ENCODE measurements at regions not wholly inside any gene's neighbourhood (a gene's known extent, or its start where the extent isn't known, plus 50 kb on each side); places are given as distances from the start of the nearest gene placed in this dataset.

DNA sequence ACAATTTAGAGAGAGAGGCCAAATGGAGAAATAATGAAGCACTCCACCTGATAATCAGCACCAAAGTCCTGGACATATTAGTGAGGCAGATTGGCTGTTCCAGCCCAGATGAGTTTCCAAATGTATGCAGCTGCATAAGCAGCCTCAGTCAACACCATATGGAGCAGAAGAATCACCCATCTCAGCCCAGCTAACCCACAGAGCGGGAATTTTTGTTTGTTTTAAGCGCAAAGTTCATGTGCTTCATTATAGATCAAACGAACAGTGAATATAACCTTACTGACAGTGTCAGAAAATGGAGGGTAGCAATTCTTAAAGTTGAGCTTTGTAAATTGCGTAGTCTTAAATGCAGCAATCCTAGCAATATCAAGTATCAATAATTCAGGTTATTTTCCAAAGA lies 234.0 kb upstream of the CEP162 start:
- H3K4me3 ChIP-seq (ENCODE audit: low read length), result no peak overlapping the region
- Mint-ChIP-seq H3K27me3 (no peaks in the 10 kb centered on the region), H3K4me1 (ENCODE audit: low read depth) (no peaks in the 10 kb centered on the region), H3K27ac (no peak overlapping the region), H3K9me3 (peaks cover 3% of the 10 kb centered on the region), H3K36me3 (ENCODE audit: low read depth) (no peaks in the 10 kb centered on the region), H3K4me3 (no peak overlapping the region)
- intact Hi-C loops (cut with DNase I, micrococcal nuclease), result no loop called here
- DNase-seq (no peak), ATAC-seq (ENCODE audit: poor library complexity) (no peak)
- CTCF ChIA-PET, result no interaction called here
- no peak overlapping the region for H3K27ac ChIP-seq (ENCODE audit: low read depth in 1 of 2, low read length in 2 of 2)
- no peaks in the 10 kb centered on the region for H3K4me1 ChIP-seq (ENCODE audit: insufficient read depth, low read length)
- H3K9me3 ChIP-seq (ENCODE audit: control insufficient read depth in 1 of 2, insufficient read depth in 1 of 2, low read length in 2 of 2), result no peaks in the 10 kb centered on the region
- TF ChIP-seq, protein P1, sequence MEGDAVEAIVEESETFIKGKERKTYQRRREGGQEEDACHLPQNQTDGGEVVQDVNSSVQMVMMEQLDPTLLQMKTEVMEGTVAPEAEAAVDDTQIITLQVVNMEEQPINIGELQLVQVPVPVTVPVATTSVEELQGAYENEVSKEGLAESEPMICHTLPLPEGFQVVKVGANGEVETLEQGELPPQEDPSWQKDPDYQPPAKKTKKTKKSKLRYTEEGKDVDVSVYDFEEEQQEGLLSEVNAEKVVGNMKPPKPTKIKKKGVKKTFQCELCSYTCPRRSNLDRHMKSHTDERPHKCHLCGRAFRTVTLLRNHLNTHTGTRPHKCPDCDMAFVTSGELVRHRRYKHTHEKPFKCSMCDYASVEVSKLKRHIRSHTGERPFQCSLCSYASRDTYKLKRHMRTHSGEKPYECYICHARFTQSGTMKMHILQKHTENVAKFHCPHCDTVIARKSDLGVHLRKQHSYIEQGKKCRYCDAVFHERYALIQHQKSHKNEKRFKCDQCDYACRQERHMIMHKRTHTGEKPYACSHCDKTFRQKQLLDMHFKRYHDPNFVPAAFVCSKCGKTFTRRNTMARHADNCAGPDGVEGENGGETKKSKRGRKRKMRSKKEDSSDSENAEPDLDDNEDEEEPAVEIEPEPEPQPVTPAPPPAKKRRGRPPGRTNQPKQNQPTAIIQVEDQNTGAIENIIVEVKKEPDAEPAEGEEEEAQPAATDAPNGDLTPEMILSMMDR (IDR thresholded peaks at IDR 0.05), result no peak
- no peaks in the 10 kb centered on the region for H3K36me3 ChIP-seq (ENCODE audit: insufficient read depth, low read length)
- POLR2A ChIA-PET, result no interaction called here
- no peaks in the 10 kb centered on the region for H3K27me3 ChIP-seq (ENCODE audit: control insufficient read depth in 1 of 2, insufficient read depth in 2 of 2, low read length in 2 of 2)

DNA sequence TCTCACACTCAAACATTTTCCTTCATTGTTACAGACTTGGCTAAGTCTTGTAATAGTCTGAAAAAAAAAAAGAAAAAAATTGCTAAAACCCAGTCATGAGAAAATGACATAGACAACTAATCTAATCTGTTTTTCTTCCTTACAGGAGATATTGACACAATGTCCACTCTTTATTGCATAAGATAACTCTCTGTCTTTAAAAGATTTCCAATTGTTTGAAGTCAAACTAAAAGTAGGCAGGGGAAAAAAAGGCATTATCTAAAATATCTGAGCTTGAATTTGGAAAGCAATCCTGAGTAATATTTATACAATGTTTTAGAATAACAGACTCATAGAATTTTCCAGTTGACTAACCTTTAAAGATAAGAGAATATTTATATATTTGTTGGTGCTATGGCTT lies 233.0 kb upstream of the CEP162 start:
- H3K36me3 ChIP-seq (ENCODE audit: insufficient read depth, low read length), result no peaks in the 10 kb centered on the region
- DNase-seq (no peak), ATAC-seq (ENCODE audit: poor library complexity) (no peak)
- H3K27me3 ChIP-seq (ENCODE audit: control insufficient read depth in 1 of 2, insufficient read depth in 2 of 2, low read length in 2 of 2), result no peaks in the 10 kb centered on the region
- TF ChIP-seq, protein P1 (IDR thresholded peaks at IDR 0.05), result no peak
- ChIA-PET POLR2A (no interaction called here), CTCF (no interaction called here)
- no peak overlapping the region for H3K27ac ChIP-seq (ENCODE audit: low read depth in 1 of 2, low read length in 2 of 2)
- Mint-ChIP-seq H3K27ac (no peak overlapping the region), H3K4me1 (ENCODE audit: low read depth) (no peaks in the 10 kb centered on the region), H3K4me3 (no peak overlapping the region), H3K9me3 (peaks cover 8% of the 10 kb centered on the region), H3K36me3 (ENCODE audit: low read depth) (no peaks in the 10 kb centered on the region), H3K27me3 (no peaks in the 10 kb centered on the region)
- H3K9me3 ChIP-seq (ENCODE audit: control insufficient read depth in 1 of 2, insufficient read depth in 1 of 2, low read length in 2 of 2), result no peaks in the 10 kb centered on the region
- intact Hi-C loops (cut with DNase I, micrococcal nuclease), result no loop called here
- H3K4me3 ChIP-seq (ENCODE audit: low read length), result no peak overlapping the region
- no peaks in the 10 kb centered on the region for H3K4me1 ChIP-seq (ENCODE audit: insufficient read depth, low read length)

DNA sequence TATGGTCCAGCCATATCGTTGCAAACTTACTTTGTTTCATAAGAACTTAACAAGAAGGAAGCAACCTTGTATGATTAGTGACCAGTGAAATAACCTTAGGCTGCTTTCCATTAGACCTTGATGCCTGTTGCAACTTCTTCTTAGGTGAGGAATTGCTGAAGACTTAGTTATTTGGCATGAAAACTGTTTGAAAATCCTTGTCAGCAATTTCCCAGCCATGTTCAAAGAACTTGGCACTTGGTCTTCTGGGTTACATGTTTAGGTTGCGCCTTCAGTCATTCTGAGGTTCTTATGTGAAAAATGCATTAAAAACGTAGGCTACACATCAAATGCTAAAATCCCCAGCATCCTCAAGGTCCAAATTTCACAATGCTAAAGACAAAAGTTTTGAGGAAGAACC lies 232.0 kb upstream of the CEP162 start:
- Mint-ChIP-seq H3K4me1 (ENCODE audit: low read depth) (no peaks in the 10 kb centered on the region), H3K36me3 (ENCODE audit: low read depth) (no peaks in the 10 kb centered on the region), H3K27me3 (no peaks in the 10 kb centered on the region), H3K9me3 (peaks cover 8% of the 10 kb centered on the region), H3K27ac (no peak overlapping the region), H3K4me3 (no peak overlapping the region)
- Histone ChIP-seq H3K27me3 (ENCODE audit: control insufficient read depth in 1 of 2, insufficient read depth in 2 of 2, low read length in 2 of 2) (no peaks in the 10 kb centered on the region), H3K36me3 (ENCODE audit: insufficient read depth, low read length) (no peaks in the 10 kb centered on the region), H3K4me3 (ENCODE audit: low read length) (no peak overlapping the region), H3K4me1 (ENCODE audit: insufficient read depth, low read length) (no peaks in the 10 kb centered on the region), H3K27ac (ENCODE audit: low read depth in 1 of 2, low read length in 2 of 2) (no peak overlapping the region), H3K9me3 (ENCODE audit: control insufficient read depth in 1 of 2, insufficient read depth in 1 of 2, low read length in 2 of 2) (peaks cover 0 to 3% of the 10 kb centered on the region in 2 experiments)
- intact Hi-C loops (cut with DNase I, micrococcal nuclease), result no loop called here
- POLR2A ChIA-PET, result no interaction called here
- TF ChIP-seq, protein P1 (IDR thresholded peaks at IDR 0.05), result no peak
- ATAC-seq (ENCODE audit: poor library complexity), result no peak
- no peak for DNase-seq
- CTCF ChIA-PET, result no interaction called here
